RCC 7860 (cell line): ENCODE measurements at regions not wholly inside any gene's neighbourhood (a gene's known extent, or its start where the extent isn't known, plus 50 kb on each side); places are given as distances from the start of the nearest gene placed in this dataset.
A peak's percentile ranks its signal among the peaks of the same experiment; 100 is the strongest.
"Not testable (repeated sequence)": the region's sequence is repeated elsewhere in the genome, so short reads cannot be mapped to it uniquely, and the experiment has no call there.

Experiments
- DNase-seq: peaks from one replicate; pipeline ENCODE4 v3.0.0-alpha.2; 2015; ENCODE audit warnings: low spot score
- FAIRE-seq: peaks from 2 replicates; lab custom pipeline; 2012; peaks lifted over from hg19 to GRCh38; lab: Jason Lieb, UNC

GRCh38 chrX:44096666-44097065 is 123.5 kb upstream of the NDP start:
- no peak for FAIRE-seq
- no peak for DNase-seq

GRCh38 chrX:44094821-44095530 is 121.8 kb upstream of the NDP start:
- FAIRE-seq: no peak
- DNase-seq: no peak

GRCh38 chrX:44093431-44093830 is 120.2 kb upstream of the NDP start:
- FAIRE-seq: no peak
- no peak for DNase-seq

- FAIRE-seq: no peak
- DNase-seq: no peak
Observed at GRCh38 chrX:44092778-44093177, 119.6 kb upstream of the NDP start.

- FAIRE-seq: no peak
- no peak for DNase-seq
Observed at GRCh38 chrX:44088510-44089144, 115.4 kb upstream of the NDP start.

- FAIRE-seq (no peak), DNase-seq (no peak)
Observed at GRCh38 chrX:44085209-44085608, 112.0 kb upstream of the NDP start.

GRCh38 chrX:44082829-44083228 is 109.6 kb upstream of the NDP start:
- peak; percentile 93 for FAIRE-seq
- DNase-seq: peak; percentile 52

- DNase-seq: no peak
- no peak for FAIRE-seq
Observed at GRCh38 chrX:44080083-44080482, 106.9 kb upstream of the NDP start.

GRCh38 chrX:44072631-44073030 is 99.4 kb upstream of the NDP start:
- DNase-seq (peak; percentile 18), FAIRE-seq (no peak)

GRCh38 chrX:44071847-44072551 is 98.8 kb upstream of the NDP start:
- DNase-seq: peak; percentile 84
- peak; percentile 94 for FAIRE-seq

GRCh38 chrX:44071070-44071645 is 98.0 kb upstream of the NDP start:
- FAIRE-seq: no peak
- DNase-seq: no peak

GRCh38 chrX:44068043-44068442 is 94.9 kb upstream of the NDP start:
- FAIRE-seq (no peak), DNase-seq (no peak)

GRCh38 chrX:44063606-44064005 is 90.4 kb upstream of the NDP start:
- FAIRE-seq (no peak), DNase-seq (no peak)

GRCh38 chrX:44062840-44063239 is 89.7 kb upstream of the NDP start:
- peak; percentile 14 for DNase-seq

GRCh38 chrX:44061968-44062614 is 88.9 kb upstream of the NDP start:
- FAIRE-seq: no peak
- DNase-seq: no peak

More at GRCh38 chrX:44062840-44063239, 89.7 kb upstream of the NDP start:
- peak; percentile 78 for FAIRE-seq

- no peak for FAIRE-seq
Observed at GRCh38 chrX:44060221-44060620, 87.0 kb upstream of the NDP start.

GRCh38 chrX:44058339-44058738 is 85.1 kb upstream of the NDP start:
- no peak for DNase-seq
- FAIRE-seq: no peak

More at GRCh38 chrX:44060221-44060620, 87.0 kb upstream of the NDP start:
- DNase-seq: no peak

GRCh38 chrX:44055638-44056037 is 82.4 kb upstream of the NDP start:
- DNase-seq (no peak), FAIRE-seq (no peak)

GRCh38 chrX:44054863-44055601 is 81.8 kb upstream of the NDP start:
- no peak for FAIRE-seq
- no peak for DNase-seq

GRCh38 chrX:44045106-44045505 is 71.9 kb upstream of the NDP start:
- not testable (repeated sequence) for DNase-seq, FAIRE-seq
